AG08396 (cell line): ENCODE measurements at regions not wholly inside any gene's neighbourhood (a gene's known extent, or its start where the extent isn't known, plus 50 kb on each side); places are given as distances from the start of the nearest gene placed in this dataset.

Experiments used
- DNase-seq: peaks from one replicate; pipeline ENCODE4 v3.0.0; 2012; ENCODE audit warnings: low spot score, mixed read lengths

DNA sequence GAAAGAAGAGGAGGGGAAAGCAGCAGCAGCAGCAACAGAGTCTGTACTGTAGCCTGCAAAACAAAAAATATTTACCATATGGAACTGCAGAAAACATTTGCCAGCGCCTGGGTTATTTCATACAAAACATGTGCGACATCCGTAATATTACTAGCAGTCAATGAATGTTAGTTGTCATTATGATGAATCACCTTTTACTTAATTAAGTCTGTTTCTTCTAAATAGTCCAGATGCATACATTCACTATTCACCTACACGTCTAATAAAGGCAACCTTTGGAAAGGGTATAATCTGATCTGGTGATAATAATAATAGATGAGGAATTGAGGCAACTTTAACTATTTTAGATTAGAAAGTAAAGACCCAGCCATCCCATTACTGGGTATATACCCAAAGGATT is 426.3 kb upstream of the ST6GAL2 start:
- no peak for DNase-seq

DNA sequence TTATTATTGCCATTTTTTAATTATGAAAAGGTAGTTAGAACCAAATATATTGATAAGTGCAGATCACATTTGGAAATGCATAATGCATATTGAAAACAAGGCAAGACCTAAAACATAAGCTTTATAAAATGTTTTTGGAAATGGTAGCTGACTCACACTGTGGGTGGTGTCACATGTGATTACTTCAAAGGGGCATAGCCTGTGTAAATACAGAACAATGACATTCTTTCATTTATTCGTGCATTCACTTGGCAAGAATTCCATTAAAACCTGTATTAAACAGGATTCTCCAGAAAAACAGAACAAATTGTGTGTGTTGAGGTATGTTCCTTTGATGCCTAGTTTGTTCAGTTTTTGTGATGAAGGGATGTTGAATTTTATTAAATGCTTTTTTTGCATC is 427.3 kb upstream of the ST6GAL2 start:
- no peak for DNase-seq

DNA sequence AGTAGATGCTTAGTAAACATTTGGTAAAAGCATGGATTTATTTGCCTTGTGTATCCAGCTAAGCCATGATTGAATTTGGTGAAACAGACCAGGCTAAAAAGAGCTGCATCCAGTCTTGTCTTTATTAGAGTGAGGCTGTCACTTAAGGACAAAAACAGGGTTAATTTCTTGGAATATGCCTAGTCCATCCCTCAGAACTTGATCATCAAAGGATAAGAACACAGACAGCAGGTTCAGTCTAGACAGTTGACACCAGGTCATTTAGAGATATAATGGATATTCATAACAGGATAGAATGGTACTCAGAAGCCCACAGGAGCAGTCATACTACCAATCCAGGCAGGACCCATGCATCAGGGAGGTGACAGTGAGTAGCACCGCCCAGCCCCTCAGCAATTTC is 434.9 kb upstream of the ST6GAL2 start:
- no peak for DNase-seq

DNA sequence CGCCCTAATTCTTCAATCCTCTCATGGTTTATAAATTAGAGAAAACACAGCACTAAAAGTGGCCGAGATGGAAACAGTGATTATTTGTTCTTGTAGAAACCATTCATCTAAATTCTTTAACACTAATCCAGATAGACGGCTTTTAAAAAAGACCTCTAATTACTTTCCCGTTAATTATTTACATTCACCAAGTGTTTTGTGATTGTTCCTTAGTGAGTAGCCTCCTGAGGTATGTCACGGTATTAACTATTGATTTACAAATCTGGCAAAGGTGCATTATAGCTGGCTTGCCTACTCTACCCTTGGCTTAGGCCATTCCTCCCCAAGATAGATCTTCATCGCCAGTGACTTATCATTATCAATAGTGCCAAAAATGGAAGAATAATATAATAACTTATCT is 436.4 kb upstream of the ST6GAL2 start:
- no peak for DNase-seq

DNA sequence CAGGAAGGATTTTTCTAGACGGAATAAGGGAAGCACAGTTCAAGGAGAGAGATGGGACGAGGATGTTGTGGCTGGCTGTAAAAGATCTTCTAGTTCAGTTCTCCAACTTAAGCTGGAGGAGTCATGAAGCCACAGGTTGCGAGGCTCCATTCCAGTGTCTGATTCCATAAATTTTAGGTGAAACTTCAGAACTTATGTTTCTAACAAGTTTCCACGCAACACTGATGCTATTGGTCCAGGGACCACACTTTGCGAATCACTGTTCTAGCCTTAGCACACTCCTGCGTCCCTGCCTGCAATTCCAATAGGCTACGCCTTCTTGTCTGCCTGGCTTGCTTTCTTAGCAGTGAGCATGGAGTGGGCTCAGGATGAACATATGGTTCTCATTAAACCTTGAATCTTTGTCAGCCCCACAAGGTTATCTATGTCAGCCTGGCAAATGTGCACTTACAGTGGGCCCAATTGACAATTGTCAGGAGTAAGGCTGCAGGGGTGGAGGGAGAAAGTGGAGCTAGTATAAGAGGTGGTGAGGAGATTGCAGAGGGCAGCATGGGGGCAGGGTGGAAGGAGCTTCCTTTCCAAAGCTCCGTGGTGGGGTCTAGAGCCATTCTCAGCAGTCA is 438.1 kb upstream of the ST6GAL2 start:
- no peak for DNase-seq

DNA sequence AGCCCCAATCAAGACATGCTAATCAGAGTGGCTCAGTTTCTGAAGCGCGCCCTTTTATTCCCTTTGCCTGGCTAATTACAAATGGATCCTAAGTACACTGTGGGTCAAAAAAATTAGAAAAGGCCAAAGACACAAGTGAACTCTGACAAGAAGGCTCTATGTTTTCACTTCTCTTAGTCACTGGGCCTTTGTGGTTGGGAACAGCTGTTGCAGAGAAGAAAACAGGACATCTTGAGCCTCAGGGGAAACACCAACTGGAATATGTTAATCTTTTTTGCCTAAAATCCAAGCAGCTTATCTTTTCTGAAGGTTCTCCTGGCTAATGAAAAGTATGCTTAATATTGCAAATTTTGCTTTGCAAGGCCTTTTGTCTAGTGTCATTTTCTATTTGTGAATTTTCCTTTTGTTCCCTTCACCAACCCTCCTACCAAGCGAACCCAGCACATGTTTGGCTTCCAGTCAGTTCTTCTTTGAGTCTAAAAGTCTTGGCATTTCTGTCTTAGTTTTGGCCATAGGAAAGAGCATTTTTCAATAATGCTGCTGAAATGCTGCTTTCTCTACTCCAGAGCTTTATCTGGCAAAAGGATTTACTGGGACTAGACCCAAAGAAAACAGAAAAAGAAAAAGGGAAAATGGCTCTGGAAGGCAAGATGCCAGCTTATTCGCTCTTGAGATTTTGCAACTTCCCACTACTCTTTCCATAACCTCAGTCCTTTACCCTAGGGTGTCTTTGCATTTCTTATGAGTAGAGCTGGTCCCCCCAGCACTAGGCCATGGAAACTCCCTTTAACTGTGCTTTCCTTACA is 440.2 kb upstream of the ST6GAL2 start:
- no peak for DNase-seq

DNA sequence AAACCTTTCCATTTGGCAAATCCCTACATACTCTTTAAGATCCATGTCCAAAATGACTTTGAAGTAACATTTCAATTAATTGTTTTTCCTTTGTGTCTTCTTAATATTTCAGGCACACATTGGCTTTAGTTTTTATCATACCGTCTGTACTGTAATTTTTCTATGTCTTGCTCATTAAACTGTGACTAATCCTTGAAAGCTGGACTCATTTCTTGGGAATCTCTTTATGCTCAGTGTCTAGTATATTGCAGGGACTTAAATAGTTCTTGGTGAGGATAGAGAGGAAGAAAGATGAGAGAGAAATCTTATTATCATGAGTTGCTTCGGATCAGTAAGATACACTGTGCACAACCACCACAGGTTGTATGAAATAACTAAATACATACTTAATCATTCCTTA is 448.3 kb upstream of the ST6GAL2 start:
- no peak for DNase-seq

DNA sequence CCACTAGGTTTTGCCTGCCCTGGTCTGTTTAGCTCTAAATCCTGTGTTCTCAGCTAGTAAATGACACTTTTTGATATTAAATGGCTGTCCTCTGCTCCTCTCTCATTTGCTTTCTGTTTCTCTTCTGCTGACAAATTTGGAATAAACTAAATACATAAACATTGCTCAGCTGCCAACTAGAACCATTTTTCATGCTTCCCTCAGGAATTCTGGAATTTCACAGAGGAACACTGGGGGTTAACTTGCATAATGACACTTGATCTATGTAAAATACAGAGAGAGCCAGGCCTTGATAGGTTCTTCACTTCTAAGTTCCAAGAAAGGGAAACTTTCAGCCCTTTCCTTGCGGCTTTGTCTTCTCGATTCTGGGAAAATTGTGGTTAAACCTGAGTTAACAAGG is 450.6 kb upstream of the ST6GAL2 start:
- DNase-seq, result no peak

DNA sequence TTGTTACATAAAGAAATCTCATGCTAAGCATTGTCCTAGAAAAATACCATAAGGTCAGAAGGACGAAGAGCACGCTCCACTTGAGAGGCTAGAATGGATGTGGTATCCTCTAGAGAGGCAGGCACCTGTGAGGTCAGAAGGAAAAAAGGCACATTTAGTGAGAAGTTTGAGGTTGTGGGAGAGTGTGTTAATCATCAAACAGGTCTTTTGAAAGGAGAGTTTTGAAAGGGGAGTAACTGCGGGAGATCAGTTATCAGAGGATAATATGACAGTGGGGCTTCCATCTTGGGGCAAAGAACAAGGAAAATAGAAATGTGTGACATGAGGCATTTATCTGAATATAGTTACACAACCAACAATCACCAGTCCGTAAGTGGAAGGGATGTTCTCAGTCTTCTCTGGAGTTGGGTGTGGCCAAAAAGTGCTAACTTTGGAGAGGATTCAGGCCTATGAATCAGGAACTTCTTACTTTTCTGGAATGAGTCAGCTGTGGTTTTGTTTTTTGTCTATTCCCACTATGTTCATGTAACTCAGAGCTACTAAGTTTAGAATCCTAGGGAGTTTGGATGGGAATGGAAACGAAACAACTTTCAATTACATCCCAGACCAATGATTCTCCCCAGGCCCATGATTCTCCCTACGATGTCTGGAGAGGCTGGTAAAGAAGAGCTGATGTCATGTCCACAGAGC is 451.4 kb upstream of the ST6GAL2 start:
- no peak for DNase-seq

DNA sequence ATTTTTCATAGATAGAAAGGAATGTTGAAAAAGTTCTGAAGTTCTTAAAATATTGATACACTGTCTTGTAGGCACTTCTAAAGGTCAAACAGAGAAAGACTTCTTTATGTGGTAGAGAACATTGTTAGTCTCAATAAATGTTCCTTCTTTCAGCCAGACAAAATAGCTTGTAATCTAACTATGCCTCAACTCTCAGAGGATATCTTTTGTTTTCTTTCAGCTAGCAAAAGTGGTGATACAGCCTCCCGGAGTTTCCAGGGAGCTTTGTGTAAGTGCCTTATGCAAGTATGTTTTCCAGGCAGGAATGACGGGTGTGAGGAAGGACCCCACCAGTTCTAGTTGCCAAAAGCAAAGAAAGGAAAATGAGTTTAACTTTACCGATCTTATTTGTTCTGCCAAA is 452.1 kb upstream of the ST6GAL2 start:
- DNase-seq, result no peak

DNA sequence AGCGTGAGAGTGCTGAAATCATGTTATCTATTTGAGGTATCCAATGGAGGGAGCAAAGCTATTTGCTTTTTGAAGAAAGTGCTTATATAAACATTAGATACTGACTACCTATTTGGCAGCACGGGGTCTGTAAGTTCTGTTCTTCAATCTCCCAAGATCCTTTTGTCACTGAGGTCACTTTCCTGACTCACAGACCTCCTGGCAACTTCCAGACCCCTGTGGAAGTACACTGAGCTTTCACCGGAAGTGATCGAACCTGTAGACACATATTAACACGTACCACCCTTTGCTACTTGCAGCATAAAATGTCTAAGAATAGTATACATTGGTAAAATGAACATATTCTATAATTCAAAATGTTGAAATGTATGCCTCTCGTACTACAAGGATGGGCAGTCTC is 452.6 kb upstream of the ST6GAL2 start:
- DNase-seq, result no peak

DNA sequence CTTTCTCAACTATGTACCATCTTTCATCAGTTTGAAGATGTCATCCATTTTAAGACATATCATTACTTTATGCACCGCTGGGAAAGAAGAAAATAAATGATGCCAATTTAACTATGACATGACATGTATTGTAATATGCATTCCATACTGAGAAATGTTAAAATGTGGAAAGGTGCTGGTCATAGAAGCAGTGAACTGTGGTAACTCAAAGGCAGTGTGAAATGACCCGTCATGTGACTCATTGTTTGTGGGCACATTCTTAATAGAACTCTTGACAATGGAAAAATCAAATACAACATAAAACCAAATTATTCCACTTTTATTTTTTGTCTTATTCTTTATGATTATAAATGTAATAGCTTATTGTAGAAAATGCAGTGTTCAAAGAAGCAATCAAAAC is 455.0 kb upstream of the ST6GAL2 start:
- no peak for DNase-seq

DNA sequence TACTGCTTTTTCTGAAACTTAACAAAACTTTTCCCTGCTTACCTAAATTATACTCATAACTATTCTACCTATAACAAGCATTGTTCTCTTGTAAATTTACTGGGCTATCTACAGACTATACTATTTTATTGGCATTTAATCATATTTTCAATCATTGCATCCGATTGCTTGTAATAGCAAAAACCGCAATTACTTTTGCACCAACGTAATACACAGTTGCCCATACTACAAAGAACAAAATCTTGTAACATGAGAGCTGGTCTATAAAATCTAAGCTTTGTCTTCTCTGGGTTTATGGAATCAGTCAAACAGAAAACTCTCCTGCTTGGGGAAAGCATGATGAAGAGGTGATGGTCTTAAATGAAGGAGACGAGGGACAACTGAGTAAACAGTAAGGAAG is 463.4 kb upstream of the ST6GAL2 start:
- no peak for DNase-seq

DNA sequence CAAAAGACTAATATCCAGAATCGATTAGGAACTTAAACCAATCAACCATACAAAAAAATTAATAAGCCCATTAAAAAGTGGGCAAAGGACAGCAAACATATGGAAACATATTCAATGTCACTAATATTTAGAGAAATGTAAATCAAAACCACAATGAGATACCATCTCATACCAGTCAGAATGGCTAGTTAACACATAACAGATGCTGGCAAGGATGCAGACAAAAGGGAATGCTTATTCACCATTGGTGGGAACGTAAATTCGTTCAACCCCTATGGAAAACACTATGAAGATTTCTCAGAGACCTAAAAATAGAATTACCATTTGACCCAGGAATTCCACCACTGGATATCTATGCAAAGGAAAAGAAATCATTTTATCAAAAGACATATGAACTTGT is 468.2 kb upstream of the ST6GAL2 start:
- DNase-seq, result no peak

DNA sequence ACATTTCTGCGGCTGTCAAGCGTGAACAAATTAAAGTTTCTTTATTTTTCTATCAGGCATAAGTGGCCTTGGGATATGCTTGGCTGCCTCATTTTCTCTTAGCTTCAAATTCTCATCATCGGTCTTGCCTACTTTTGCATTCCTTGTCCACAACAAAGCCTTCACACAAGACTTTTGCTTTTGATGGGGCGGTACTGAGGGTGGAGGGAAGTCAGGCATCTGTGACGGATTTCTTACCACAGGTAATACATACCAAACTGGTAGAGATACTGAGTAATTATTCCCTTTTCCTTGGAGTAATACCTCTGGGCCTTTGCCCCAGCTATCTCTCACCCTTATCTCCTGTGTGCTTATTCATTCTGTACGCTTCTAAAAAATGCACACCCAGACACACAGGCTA is 468.3 kb upstream of the RGPD4 start:
- DNase-seq, result no peak

DNA sequence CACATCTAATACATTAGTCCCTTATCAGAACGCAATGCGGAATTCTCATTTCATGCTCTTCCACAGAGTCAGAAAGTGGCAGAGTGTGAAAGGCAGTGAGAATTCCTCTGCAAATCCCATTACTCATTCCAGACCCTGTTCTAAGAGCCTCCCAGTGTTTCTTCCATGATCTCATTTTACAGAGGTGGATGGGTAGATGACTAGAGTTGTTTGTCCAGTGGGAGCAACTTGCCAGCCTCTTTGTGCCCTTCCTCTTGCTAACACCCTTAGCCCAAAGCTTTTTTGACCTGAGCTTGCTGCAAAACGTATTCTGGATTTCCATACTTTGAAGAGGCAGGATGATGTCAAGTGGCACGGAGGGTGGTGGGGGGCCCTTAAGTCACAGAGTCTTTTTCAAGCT is 467.7 kb upstream of the RGPD4 start:
- no peak for DNase-seq

DNA sequence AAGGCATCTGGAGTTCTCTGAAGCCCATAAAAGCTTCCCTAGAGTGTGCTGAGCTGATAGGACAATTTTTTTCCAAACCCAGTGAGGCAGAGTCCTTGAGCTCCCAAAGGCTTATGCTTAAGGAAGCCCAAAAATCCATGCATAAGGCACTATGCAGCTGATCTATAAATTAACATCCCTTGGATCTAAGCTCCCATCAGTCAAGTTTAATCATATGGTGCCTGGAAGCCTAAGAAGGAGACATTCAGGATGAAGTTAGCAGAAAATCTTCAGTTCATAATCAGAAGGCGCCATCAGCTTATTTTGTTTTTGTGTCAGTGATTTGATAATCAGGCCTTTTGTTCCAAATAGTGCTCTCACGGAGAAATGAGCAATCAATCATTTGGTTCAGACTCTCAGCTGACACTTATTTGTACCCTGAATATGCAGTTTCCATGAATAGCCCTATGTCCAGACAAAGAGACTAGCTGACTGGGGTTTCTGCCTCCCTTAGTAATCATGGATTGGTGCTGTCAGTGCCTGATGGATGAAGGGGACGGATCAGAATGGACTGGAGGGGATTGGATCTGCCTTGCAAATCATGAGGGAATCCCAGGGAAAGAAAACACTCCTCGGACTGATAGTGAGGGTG is 464.8 kb upstream of the RGPD4 start:
- no peak for DNase-seq

DNA sequence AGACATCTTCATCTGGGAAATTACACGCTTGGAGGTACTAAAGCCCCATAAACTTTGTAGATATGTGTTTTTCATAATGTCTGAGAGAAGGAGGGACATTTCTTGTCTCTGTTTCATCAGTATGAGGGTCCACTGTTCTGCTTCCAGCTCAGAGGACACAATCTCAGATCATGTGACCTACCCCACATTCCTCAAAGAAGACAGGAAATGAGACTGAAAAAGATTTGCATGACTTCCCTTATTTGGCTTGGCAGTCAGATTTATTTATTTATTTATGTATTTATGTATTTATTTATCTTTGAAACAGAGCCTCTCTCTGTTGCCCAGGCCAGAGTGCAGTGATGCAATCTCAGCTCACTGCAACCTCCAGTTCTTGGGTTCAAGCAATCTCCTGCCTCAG is 463.7 kb upstream of the RGPD4 start:
- no peak for DNase-seq

DNA sequence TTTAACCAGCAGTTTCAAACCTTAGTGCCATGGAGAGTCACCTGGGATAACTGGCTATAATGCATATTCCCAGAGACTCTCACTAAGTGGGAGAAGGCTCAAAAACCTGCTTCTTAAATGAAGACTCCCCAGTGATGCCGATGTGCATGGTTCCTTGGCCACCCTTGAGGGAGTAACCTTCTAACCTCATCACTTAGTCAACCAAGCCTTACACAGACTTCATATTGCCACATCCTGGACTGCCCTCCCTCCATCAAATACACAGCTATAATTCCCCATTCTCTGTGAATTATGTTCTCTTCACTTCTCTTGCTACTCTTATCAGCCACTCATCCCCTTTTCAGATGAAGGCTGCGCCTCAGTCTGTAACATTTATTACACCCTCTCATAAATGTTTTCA is 462.9 kb upstream of the RGPD4 start:
- no peak for DNase-seq

DNA sequence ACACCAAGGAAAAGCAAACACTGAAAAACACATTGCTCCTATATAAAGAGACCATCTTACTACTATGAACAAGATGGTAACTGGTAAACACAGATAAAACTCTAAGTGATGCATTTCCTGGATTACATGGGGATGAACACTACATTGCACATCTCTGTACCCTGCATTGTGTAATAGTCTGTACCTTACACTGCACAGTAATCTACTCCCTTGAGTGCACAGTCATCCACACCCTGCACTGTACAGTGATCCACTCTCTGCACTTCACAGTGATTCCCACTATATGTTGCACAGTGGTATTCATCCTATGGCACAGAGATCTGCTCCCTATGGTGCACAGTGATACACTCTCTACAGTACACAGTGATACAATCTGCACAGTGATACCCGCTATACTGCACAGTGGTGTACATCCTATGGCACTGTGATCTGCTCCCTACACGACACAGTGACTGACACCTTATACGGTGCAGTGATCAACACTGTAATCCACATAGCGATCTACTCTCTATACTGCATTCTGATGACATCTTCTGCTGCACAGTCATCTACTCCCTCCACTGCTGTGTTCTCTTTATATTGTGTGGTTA is 462.2 kb upstream of the RGPD4 start:
- DNase-seq, result no peak

DNA sequence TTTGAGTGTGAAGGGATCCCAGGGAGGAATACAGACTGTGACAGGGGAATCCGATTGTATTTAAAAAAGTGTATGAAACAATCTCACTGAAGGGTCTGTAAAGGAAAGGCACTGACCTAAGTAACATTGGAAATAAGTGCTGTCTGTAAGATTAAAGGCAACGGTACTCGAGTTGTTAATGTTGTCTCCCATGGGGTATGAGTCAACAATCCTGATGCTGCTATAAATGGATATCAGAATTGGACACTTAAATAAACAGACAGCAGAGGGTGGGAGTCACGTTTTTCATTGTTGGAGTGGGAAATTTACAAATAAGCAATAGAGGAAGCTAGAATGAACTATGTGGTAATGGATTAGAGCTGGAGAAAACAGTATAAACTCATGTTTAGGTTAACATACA is 452.4 kb upstream of the RGPD4 start:
- DNase-seq, result no peak

DNA sequence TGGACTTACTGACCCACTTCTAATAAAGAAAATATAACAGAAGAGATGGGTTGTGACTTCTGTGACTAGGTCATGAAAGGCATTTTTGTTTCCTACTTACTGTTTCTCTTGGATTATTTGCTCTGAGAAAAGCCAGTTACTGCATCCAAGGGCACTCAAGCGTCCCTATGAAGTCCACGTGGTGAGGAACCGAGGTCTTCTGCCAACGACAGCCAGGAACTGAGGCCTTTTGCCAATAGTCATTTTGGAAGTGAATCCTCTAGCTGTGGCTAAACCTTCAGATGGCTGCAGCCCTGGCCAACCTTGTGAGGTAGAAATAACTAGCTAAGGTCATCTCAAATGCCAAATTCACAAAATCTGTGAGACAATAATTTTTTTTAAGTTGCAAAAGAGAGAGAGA is 449.8 kb upstream of the RGPD4 start:
- no peak for DNase-seq

DNA sequence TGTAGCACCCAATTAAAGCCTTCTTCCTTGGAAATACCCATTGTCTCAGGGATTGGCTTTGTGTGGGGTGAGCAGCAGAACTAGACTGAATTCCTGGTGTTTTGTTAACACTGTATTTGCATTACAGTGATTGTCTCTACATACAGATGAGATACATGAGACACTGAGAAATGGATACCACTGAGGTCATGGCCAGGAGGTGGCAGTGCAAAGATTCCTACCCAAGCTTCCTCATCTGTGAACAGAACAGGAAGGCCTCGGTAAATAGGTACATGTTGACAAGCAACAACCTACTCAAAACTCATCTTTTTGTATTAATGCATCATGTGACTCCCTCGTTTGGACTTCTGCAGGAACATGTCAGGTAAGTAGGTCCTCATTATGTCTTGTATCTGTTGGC is 445.8 kb upstream of the RGPD4 start:
- no peak for DNase-seq
